ENCODE measurements at regions not wholly inside any gene's neighbourhood (a gene's known extent, or its start where the extent isn't known, plus 50 kb on each side); places are given as distances from the start of the nearest gene placed in this dataset.

DNA sequence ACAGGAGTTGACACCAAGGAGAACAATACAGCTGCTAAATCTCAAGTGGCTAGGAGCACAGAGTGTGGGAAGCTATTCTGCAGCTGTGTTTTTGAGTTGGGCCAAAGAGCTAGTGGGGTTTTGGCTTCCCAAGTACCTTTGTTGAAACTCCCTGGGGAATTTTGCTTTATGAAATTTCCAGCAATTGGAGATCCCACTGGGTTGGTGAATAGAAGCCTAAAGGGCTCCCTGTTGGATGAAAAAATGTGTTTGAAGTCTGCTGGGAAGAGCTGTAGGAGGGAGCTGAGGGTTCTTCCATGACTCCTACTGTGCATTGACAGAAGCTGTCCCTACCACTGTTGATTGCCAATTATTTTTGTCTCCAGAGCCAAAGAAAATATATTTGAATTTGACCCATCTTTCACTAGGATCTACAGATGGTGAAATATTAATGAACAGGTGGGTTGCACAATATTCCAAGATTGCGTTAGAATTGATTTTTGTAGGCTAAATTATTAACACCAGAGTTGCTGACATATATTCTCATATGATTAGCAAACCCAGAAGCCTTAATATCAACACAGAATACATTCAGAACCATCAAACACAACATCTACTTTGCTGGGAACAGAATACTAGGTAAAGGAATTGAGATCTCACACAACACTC lies 95.4 kb upstream of the CYP1B1 start:
- TF ChIP-seq, protein P1, sequence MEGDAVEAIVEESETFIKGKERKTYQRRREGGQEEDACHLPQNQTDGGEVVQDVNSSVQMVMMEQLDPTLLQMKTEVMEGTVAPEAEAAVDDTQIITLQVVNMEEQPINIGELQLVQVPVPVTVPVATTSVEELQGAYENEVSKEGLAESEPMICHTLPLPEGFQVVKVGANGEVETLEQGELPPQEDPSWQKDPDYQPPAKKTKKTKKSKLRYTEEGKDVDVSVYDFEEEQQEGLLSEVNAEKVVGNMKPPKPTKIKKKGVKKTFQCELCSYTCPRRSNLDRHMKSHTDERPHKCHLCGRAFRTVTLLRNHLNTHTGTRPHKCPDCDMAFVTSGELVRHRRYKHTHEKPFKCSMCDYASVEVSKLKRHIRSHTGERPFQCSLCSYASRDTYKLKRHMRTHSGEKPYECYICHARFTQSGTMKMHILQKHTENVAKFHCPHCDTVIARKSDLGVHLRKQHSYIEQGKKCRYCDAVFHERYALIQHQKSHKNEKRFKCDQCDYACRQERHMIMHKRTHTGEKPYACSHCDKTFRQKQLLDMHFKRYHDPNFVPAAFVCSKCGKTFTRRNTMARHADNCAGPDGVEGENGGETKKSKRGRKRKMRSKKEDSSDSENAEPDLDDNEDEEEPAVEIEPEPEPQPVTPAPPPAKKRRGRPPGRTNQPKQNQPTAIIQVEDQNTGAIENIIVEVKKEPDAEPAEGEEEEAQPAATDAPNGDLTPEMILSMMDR (IDR thresholded peaks at IDR 0.05): no peak
- TF ChIP-seq POLR2A (IDR thresholded peaks at IDR 0.05) (no peak), POLR2AphosphoS5 (IDR thresholded peaks at IDR 0.05) (no peak)

Measured in suprapubic skin (tissue), 4 donors.